H1 (cell line): ENCODE measurements at regions not wholly inside any gene's neighbourhood (a gene's known extent, or its start where the extent isn't known, plus 50 kb on each side); places are given as distances from the start of the nearest gene placed in this dataset.

Source experiments
- CTCF ChIA-PET: fragments of 300-600 bp; sonication (Branson Sonifier 250); formaldehyde crosslinking; loops from one replicate; lab custom pipeline; 2021; ENCODE audit not compliant: partially characterized antibody; lab: Charles Lee
- POLR2A ChIA-PET: fragments of 300-600 bp; sonication (Branson Sonifier 250); formaldehyde crosslinking; loops from one replicate; lab custom pipeline; 2021; ENCODE audit warnings: inconsistent platforms; ENCODE audit not compliant: partially characterized antibody; lab: Charles Lee
- DNase-seq, 2 experiments: peaks; one replicate each; pipeline versions ENCODE4 v3.0.0 to v3.0.0-alpha.2; 2010 to 2022; ENCODE audit warnings: low spot score in 2 of 2, low read depth in 1 of 2, mixed read lengths in 1 of 2
- FAIRE-seq: peaks from 2 replicates; lab custom pipeline; 2011; peaks lifted over from hg19 to GRCh38; lab: Jason Lieb, UNC
- H2AFZ ChIP-seq: 2 replicates; pipeline ENCODE4 v1.8.1; 2012; ENCODE audit warnings: low read length, inconsistent platforms
- H2AK5ac ChIP-seq: 2 replicates; pipeline ENCODE4 v1.6.1; 2013; ENCODE audit warnings: low read depth, low read length
- H2BK120ac ChIP-seq: replicated peaks from 2 replicates; pipeline ENCODE3; 2013; ENCODE audit warnings: low read depth, low read length, inconsistent platforms
- H2BK12ac ChIP-seq: 2 replicates; pipeline ENCODE4 v1.6.1; 2013; ENCODE audit warnings: low read depth, low read length
- H2BK15ac ChIP-seq: 2 replicates; pipeline ENCODE4 v1.6.1; 2013; ENCODE audit warnings: low read length
- H2BK20ac ChIP-seq: 2 replicates; pipeline ENCODE4 v1.6.1; 2013; ENCODE audit warnings: low read length
- H2BK5ac ChIP-seq: 2 replicates; pipeline ENCODE4 v1.6.1; 2013; ENCODE audit warnings: low read depth, low read length
- H3K14ac ChIP-seq: 2 replicates; pipeline ENCODE4 v1.6.1; 2013; ENCODE audit warnings: inconsistent platforms; ENCODE audit not compliant: insufficient read length
- H3K18ac ChIP-seq: 2 replicates; pipeline ENCODE4 v1.6.1; 2013; ENCODE audit warnings: low read length; ENCODE audit errors: extremely low read depth
- H3K23ac ChIP-seq: 2 replicates; pipeline ENCODE4 v1.6.1; 2013; ENCODE audit warnings: inconsistent platforms; ENCODE audit not compliant: insufficient read length
- H3K23me2 ChIP-seq: 2 replicates; pipeline ENCODE4 v1.6.1; 2013; ENCODE audit warnings: low read depth, low read length
- H3K27ac ChIP-seq: 2 replicates; pipeline ENCODE4 v1.6.1; 2011; ENCODE audit warnings: low read depth, low read length, inconsistent platforms
- H3K27me3 ChIP-seq, 4 experiments: replicated peaks in 1 of 4; 1 replicate in 1 of 4; 2 replicates in 3 of 4; pipeline versions ENCODE4 v1.6.1 to v1.8.1; 2011 to 2013; ENCODE audit warnings: low read length in 3 of 4, mild to moderate bottlenecking in 3 of 4, inconsistent platforms in 2 of 4, mixed read lengths in 2 of 4, moderate library complexity in 1 of 4; ENCODE audit not compliant: control insufficient read depth in 3 of 4, insufficient read depth in 3 of 4; ENCODE audit errors: extremely low read depth in 1 of 4
- H3K36me3 ChIP-seq, 4 experiments: 2 replicates each; pipeline versions ENCODE4 v1.6.1 to v1.8.1; 2011 to 2013; ENCODE audit warnings: mild to moderate bottlenecking in 4 of 4, low read length in 3 of 4, moderate library complexity in 2 of 4, control low read depth in 1 of 4, inconsistent platforms in 1 of 4; ENCODE audit not compliant: insufficient read depth in 4 of 4, control insufficient read depth in 2 of 4
- H3K4ac ChIP-seq: replicated peaks from 2 replicates; pipeline ENCODE3; 2013; ENCODE audit warnings: low read length, low read depth, mixed read lengths, inconsistent platforms; ENCODE audit not compliant: insufficient read length
- H3K4me1 ChIP-seq, 4 experiments: replicated peaks in 1 of 4; 1 replicate in 1 of 4; 2 replicates in 3 of 4; pipeline versions ENCODE4 v1.6.1 to v1.8.1; 2011 to 2013; ENCODE audit warnings: low read length in 3 of 4, inconsistent platforms in 2 of 4, mixed read lengths in 1 of 4; ENCODE audit not compliant: insufficient read depth in 4 of 4, control insufficient read depth in 3 of 4
- H3K4me2 ChIP-seq, 2 experiments: 2 replicates each; pipeline versions ENCODE4 v1.6.1 to v1.8.1; 2011 to 2013; ENCODE audit warnings: low read depth in 2 of 2, low read length in 2 of 2, control low read depth in 1 of 2, inconsistent platforms in 1 of 2, mild to moderate bottlenecking in 1 of 2; ENCODE audit not compliant: insufficient read depth in 1 of 2
- H3K4me3 ChIP-seq, 4 experiments: fragments of 200-600, 300-600 bp in 1 of 4; sonication (generic), shearing (Covaris generic), sonication (Bioruptor Twin) in 1 of 4; 2 replicates each; pipeline versions ENCODE4 v1.5.1 to v1.8.1; 2011 to 2016; ENCODE audit warnings: low read length in 4 of 4, low read depth in 3 of 4, control low read depth in 2 of 4, inconsistent platforms in 2 of 4, mild to moderate bottlenecking in 2 of 4, mixed read lengths in 1 of 4, moderate library complexity in 1 of 4; ENCODE audit not compliant: insufficient read depth in 2 of 4; ENCODE audit errors: extremely low read depth in 1 of 4
- H3K56ac ChIP-seq: replicated peaks from 2 replicates; pipeline ENCODE3; 2013; ENCODE audit warnings: low read depth, mild to moderate bottlenecking, mixed read lengths, low read length, inconsistent platforms; ENCODE audit not compliant: insufficient read length
- H3K79me1 ChIP-seq: 2 replicates; pipeline ENCODE4 v1.6.1; 2013; ENCODE audit warnings: low read depth, low read length, control low read depth
- H3K79me2 ChIP-seq, 2 experiments: 2 replicates each; pipeline versions ENCODE4 v1.6.1 to v1.8.1; 2012 to 2013; ENCODE audit warnings: low read length in 2 of 2, mild to moderate bottlenecking in 2 of 2, inconsistent platforms in 1 of 2; ENCODE audit not compliant: insufficient read depth in 2 of 2, control insufficient read depth in 1 of 2
- H3K9ac ChIP-seq, 4 experiments: replicated peaks in 1 of 4; 1 replicate in 1 of 4; 2 replicates in 3 of 4; pipeline versions ENCODE4 v1.6.1 to v1.8.1; 2011 to 2013; ENCODE audit warnings: low read depth in 3 of 4, low read length in 3 of 4, control low read depth in 2 of 4, mild to moderate bottlenecking in 2 of 4, moderate library complexity in 2 of 4, inconsistent platforms in 1 of 4; ENCODE audit errors: extremely low read depth in 1 of 4
- H3K9me3 ChIP-seq, 2 experiments: 2 replicates each; pipeline versions ENCODE4 v1.6.1 to v1.8.1; 2012 to 2013; ENCODE audit warnings: mild to moderate bottlenecking in 2 of 2, moderate library complexity in 2 of 2, control low read depth in 1 of 2, inconsistent platforms in 1 of 2, low read depth in 1 of 2, low read length in 1 of 2, mixed read lengths in 1 of 2; ENCODE audit not compliant: insufficient read depth in 2 of 2
- H4K20me1 ChIP-seq, 2 experiments: replicated peaks in 1 of 2; 2 replicates each; pipeline versions ENCODE3 to v1.8.1; 2011 to 2013; ENCODE audit warnings: inconsistent platforms in 2 of 2, low read length in 2 of 2, mild to moderate bottlenecking in 1 of 2; ENCODE audit not compliant: insufficient read depth in 2 of 2, control insufficient read depth in 1 of 2
- H4K5ac ChIP-seq: 2 replicates; pipeline ENCODE4 v1.6.1; 2013; ENCODE audit warnings: low read length, low read depth, mixed read lengths, inconsistent platforms; ENCODE audit not compliant: insufficient read length
- H4K8ac ChIP-seq: 2 replicates; pipeline ENCODE4 v1.8.0; 2013; ENCODE audit warnings: mild to moderate bottlenecking, moderate library complexity, low read length, inconsistent platforms; ENCODE audit not compliant: insufficient read depth; ENCODE audit errors: extremely low read depth
- H4K91ac ChIP-seq: replicated peaks from 2 replicates; pipeline ENCODE3; 2013; ENCODE audit warnings: low read length, mixed read lengths, inconsistent platforms; ENCODE audit not compliant: insufficient read length
- CREB1 ChIP-seq: IDR thresholded peaks from 2 replicates; pipeline ENCODE4 v1.6.1; 2012; ENCODE audit warnings: inconsistent platforms
- JUND ChIP-seq: IDR thresholded peaks from 2 replicates; pipeline ENCODE4 v1.6.1; 2011; ENCODE audit warnings: mild to moderate bottlenecking, improper control_type of control experiment, low read length
- POLR2A ChIP-seq, 2 experiments: IDR thresholded peaks; 1 replicate in 1 of 2; 2 replicates in 1 of 2; pipeline ENCODE4 v1.6.1; 2011; ENCODE audit warnings: low read depth in 2 of 2, low read length in 2 of 2, mild to moderate bottlenecking in 2 of 2; ENCODE audit errors: control extremely low read depth in 1 of 2
- RNF2 ChIP-seq: fragments of 200-900, 300-1000 bp; sonication (generic); IDR thresholded peaks from 2 replicates; pipeline ENCODE4 v1.7.1; 2016; ENCODE audit warnings: borderline replicate concordance, low read depth, mild to moderate bottlenecking, antibody characterized with exemption, low read length; ENCODE audit not compliant: poor library complexity, severe bottlenecking; ENCODE audit errors: missing control alignments
- RXRA ChIP-seq: IDR thresholded peaks from 2 replicates; pipeline ENCODE4 v1.6.1; 2011; ENCODE audit warnings: low read depth, mild to moderate bottlenecking, low read length, moderate library complexity; ENCODE audit not compliant: insufficient read depth
- WGBS, 2 experiments: shearing (Covaris generic) in 1 of 2; methylation state at CpG; one replicate each; pipeline versions ENCODE4 v1.1.6 to v1.1.7; 2013 to 2015; ENCODE audit warnings: low lambda C conversion rate in 2 of 2, mixed read lengths in 2 of 2, inconsistent platforms in 1 of 2, low coverage in 1 of 2, missing lambda C conversion rate in 1 of 2; ENCODE audit not compliant: insufficient replicate concordance in 2 of 2, insufficient coverage in 1 of 2, insufficient read length in 1 of 2; ENCODE audit errors: extremely low coverage in 1 of 2, missing lambda C conversion rate in 1 of 2; 5-methylcytosine and 5-hydroxymethylcytosine counted together
- TF ChIP-seq, protein P1 (sequence below), 3 experiments: IDR thresholded peaks; 1 replicate in 2 of 3; 2 replicates in 1 of 3; pipeline versions ENCODE4 v1.5.1 to v1.6.1; 2011; ENCODE audit warnings: low read length in 3 of 3, mild to moderate bottlenecking in 3 of 3, inconsistent platforms in 2 of 3, low read depth in 1 of 3, moderate library complexity in 1 of 3; ENCODE audit not compliant: insufficient read depth in 1 of 3; ENCODE audit errors: control extremely low read depth in 1 of 3

DNA sequence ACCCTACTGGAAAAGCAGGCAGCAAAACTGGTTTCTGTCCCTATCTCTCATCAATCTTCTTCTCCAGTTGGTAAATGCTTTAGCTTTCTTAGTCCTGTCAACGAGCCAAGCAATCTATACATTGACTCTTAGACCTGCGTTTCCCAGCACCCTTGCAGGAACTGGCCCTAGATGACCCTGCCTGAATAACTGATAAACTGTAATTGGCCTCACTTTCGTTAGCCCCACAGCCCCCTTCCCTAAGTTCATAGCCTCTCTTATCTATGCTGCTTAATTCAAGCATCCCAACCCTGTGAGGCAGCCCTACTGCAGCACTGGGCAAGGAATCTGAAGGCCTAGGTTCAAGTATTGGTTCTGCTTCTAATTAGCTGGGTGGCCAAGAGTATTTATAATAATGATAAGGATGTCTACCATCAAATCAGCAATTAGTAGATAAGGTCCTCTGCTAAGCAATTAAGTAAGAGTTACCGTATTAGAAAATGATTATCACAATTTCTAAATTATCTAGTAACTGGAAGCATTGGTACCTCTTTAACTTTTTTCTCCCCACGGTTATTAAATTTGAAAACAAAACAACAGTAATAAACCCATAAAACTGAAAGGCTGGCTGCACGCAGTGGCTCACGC is 86.4 kb upstream of the RMDN2 start:
- Histone ChIP-seq H4K20me1 (no peaks in the 10 kb centered on the region), H3K23me2 (no peaks in the 10 kb centered on the region), H4K91ac (no peak overlapping the region), H3K9me3 (no peaks in the 10 kb centered on the region), H3K27me3 (no peaks in the 10 kb centered on the region), H3K18ac (no peak overlapping the region), H4K8ac (no peak overlapping the region), H3K23ac (no peak overlapping the region), H2BK120ac (no peak overlapping the region), H3K56ac (no peak overlapping the region), H3K4ac (no peak overlapping the region), H3K4me1 (0 out of 7 replicates have a peak, but pooled peaks cover 0 to 2% (median 0%) of the 10 kb centered on the region in 4 experiments), H3K4me2 (no peak overlapping the region), H2BK12ac (no peak overlapping the region), H3K79me2 (no peaks in the 10 kb centered on the region), H3K14ac (no peak overlapping the region), H3K79me1 (no peaks in the 10 kb centered on the region), H2AFZ (no peak overlapping the region), H3K27ac (no peak overlapping the region), H2AK5ac (no peak overlapping the region), H2BK15ac (no peak overlapping the region), H2BK5ac (no peak overlapping the region), H3K36me3 (no peaks in the 10 kb centered on the region), H2BK20ac (no peak overlapping the region), H4K5ac (no peak overlapping the region), H3K4me3 (no peak overlapping the region), H3K9ac (no peak overlapping the region)
- CTCF ChIA-PET, result interaction anchor here (0.6 to 12.5 kb wide), 6 partner anchors 7 to 423 kb away, joined by 3 to 132 read pairs (median 4); no protein-coding TSS in a partner anchor
- DNase-seq (no peak), FAIRE-seq (no peak)
- WGBS, 2 experiments, result 93% methylated on average over 7 of the region's 7 CpGs; no CpG with 5 or more reads in 1 of the 2 experiments
- POLR2A ChIA-PET, result no interaction called here
- TF ChIP-seq, protein P1, sequence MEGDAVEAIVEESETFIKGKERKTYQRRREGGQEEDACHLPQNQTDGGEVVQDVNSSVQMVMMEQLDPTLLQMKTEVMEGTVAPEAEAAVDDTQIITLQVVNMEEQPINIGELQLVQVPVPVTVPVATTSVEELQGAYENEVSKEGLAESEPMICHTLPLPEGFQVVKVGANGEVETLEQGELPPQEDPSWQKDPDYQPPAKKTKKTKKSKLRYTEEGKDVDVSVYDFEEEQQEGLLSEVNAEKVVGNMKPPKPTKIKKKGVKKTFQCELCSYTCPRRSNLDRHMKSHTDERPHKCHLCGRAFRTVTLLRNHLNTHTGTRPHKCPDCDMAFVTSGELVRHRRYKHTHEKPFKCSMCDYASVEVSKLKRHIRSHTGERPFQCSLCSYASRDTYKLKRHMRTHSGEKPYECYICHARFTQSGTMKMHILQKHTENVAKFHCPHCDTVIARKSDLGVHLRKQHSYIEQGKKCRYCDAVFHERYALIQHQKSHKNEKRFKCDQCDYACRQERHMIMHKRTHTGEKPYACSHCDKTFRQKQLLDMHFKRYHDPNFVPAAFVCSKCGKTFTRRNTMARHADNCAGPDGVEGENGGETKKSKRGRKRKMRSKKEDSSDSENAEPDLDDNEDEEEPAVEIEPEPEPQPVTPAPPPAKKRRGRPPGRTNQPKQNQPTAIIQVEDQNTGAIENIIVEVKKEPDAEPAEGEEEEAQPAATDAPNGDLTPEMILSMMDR (IDR thresholded peaks at IDR 0.05; ENCODE audit: control extremely low read depth in 1 of 3, insufficient read depth in 1 of 3, low read depth in 1 of 3, low read length in 3 of 3), result no peak
- TF ChIP-seq RXRA (no peak), JUND (no peak), POLR2A (IDR thresholded peaks at IDR 0.05; ENCODE audit: control extremely low read depth in 1 of 2, low read depth in 2 of 2, low read length in 2 of 2) (no peak), CREB1 (no peak), RNF2 (no peak)
